ENCODE measurements at regions not wholly inside any gene's neighbourhood (a gene's known extent, or its start where the extent isn't known, plus 50 kb on each side); places are given as distances from the start of the nearest gene placed in this dataset.

DNA sequence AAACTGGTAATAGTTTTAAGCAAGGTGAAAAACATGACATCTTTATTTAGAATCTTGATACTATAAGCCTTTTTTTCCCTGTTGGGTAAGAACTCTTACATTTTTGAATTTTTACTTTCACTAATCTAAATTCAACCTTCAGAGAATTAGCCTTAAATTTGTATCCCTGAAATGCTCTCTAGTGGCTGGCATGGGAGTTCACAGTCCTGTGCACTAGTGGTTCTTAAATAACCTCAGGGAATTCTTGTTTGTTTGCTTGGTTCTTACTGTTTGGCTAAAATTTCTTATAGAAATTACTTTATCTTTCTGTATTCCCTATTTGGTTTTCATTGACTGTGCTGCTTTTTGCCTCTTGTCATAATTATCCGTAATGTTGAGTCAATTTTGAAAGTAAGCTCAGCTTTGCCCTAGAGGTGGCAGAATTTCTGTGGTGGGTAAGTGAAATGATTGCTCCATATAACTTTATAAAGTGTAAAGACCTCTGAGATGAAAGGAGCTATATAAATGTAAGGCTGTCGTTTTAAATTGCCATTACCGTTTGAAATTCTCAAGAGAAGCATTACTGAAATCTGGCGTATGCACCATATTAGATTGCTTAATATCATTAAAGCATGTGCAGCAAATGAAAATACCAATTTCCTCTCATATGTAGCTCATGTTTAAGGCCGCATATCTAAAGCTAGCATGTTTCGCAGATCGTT is 391.3 kb upstream of the FIGN start:
- Histone ChIP-seq H3K4me3 (no peak overlapping the region), H3K27ac (no peak overlapping the region)
- TF ChIP-seq CTCF (IDR thresholded peaks at IDR 0.05), result no peak
- no peak for DNase-seq (ENCODE audit: low spot score)

DNA sequence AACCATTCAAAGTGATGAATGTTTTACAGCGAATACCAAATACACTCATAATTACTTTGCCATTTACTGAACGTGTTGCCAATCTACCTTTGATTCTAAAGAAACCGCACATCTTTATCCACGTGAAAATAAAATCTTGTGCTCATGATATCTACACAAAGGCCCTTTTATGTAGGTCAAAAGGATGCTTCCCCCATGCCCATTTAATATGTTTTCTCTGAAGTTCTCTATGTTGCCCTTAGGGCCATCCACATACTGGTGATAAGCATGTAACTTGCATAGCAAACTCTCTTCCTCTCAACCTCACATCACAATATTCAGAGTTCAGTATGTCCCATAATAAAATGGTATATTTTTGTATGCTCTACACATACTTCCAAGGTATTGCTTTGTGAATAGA is 380.0 kb upstream of the FIGN start:
- DNase-seq (ENCODE audit: low spot score), result no peak
- no peak for TF ChIP-seq CTCF (IDR thresholded peaks at IDR 0.05)
- no peak overlapping the region for H3K4me3 ChIP-seq
- no peak overlapping the region for H3K27ac ChIP-seq

DNA sequence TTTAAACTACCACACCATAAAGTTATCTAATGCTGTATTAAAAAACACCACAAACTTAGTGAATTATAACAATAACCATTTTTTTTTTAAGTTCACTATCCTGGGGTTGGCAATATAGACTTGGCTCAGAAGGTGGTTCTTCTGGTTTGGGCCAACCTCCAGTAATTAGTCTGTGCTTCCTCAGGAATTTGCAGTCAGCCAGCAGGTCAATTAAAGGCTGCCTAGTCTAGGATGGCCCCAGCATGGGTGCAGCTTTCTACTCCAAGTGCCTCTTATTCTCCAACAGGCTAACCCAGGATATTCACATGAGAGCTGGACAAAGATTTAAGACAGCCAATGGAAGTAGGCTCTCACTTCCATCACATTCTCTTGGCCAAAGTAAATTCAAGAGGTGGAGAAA is 379.1 kb upstream of the FIGN start:
- no peak for TF ChIP-seq CTCF (IDR thresholded peaks at IDR 0.05)
- Histone ChIP-seq H3K27ac (no peak overlapping the region), H3K4me3 (no peak overlapping the region)
- no peak for DNase-seq (ENCODE audit: low spot score)

GRCh38 chr2:164112105-164112504 is 376.3 kb upstream of the FIGN start:
- DNase-seq (ENCODE audit: low spot score), result no peak
- no peak overlapping the region for H3K4me3 ChIP-seq
- TF ChIP-seq CTCF (IDR thresholded peaks at IDR 0.05), result no peak
- H3K27ac ChIP-seq, result no peak overlapping the region

DNA sequence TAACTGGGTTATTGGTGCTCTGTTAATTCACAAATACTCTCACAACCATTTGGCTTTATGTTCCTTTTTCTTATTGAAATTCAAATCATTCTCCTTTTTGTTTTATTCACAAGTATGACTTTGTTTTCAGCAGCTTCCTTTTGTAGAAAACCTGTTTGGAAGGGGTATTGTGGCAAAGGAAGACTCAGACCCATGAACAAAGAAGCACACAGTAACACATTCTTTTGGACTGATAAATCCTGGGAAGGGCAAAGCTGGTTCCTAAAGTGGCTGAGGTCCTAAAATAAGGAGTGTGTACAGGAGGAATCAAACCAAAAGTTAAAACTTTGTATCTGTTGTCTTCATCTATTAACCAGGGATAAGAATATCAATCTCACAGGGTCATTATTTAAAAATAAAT is 374.7 kb upstream of the FIGN start:
- no peak overlapping the region for H3K27ac ChIP-seq
- DNase-seq (ENCODE audit: low spot score), result no peak
- TF ChIP-seq CTCF (IDR thresholded peaks at IDR 0.05), result no peak
- H3K4me3 ChIP-seq, result no peak overlapping the region

- H3K27ac ChIP-seq, result no peak overlapping the region
- H3K4me3 ChIP-seq, result no peak overlapping the region
- TF ChIP-seq CTCF (IDR thresholded peaks at IDR 0.05), result no peak
- DNase-seq (ENCODE audit: low spot score), result no peak
Observed at GRCh38 chr2:164109006-164109405, 373.2 kb upstream of the FIGN start.

GRCh38 chr2:164103271-164103670 is 367.5 kb upstream of the FIGN start:
- H3K4me3 ChIP-seq, result no peak overlapping the region
- TF ChIP-seq CTCF (IDR thresholded peaks at IDR 0.05), result no peak
- no peak overlapping the region for H3K27ac ChIP-seq
- no peak for DNase-seq (ENCODE audit: low spot score)

All from coronary artery (tissue), 2 donors.